ENCODE measurements at regions not wholly inside any gene's neighbourhood (a gene's known extent, or its start where the extent isn't known, plus 50 kb on each side); places are given as distances from the start of the nearest gene placed in this dataset.

DNA sequence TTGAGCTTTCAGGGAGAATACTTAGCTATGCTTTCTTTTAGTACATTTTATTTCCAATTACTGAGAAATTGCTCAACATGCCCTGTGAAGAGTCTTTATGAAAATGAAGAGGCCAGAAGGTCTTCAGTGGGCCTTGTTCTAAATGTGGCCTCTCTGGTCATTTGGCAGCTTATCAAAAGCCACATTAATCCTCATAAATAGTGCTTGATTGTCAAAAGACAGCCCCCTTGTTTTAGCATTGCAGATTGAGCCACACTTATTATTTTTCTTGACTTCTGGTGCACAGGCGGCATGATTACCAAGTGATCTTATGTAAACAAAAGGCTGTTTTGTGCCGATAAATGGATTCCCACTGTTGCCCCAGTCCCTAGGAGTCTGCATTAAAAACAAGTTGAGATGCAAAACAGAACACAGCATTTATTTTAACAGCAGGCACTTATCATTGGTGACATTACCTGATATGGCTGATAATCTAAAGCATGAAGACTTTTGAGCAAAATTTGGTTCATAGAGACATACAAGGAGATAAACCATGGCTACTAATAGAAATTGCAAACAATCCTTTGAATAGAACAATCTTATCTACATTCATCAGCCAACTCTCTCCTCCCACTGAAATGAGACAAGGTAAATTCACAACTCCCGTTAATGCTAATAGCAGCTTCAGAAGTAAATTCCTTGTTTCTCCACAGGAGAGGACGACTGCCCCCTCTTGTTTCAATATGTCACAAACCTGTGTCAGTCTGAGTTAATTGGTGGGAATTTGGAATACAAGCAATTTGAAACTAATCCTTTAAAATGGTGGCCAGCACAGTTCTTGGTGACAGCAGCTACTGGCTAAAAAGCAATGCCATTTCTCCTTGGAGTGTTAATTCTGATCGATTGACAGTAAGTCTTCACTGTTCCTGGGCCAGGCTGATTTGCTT, 194.3 kb downstream of the NSUN3 start:
- TF ChIP-seq ZNF24 (tag by site-specific recombination; IDR thresholded peaks at IDR 0.05): no peak
- TF ChIP-seq, protein P1, sequence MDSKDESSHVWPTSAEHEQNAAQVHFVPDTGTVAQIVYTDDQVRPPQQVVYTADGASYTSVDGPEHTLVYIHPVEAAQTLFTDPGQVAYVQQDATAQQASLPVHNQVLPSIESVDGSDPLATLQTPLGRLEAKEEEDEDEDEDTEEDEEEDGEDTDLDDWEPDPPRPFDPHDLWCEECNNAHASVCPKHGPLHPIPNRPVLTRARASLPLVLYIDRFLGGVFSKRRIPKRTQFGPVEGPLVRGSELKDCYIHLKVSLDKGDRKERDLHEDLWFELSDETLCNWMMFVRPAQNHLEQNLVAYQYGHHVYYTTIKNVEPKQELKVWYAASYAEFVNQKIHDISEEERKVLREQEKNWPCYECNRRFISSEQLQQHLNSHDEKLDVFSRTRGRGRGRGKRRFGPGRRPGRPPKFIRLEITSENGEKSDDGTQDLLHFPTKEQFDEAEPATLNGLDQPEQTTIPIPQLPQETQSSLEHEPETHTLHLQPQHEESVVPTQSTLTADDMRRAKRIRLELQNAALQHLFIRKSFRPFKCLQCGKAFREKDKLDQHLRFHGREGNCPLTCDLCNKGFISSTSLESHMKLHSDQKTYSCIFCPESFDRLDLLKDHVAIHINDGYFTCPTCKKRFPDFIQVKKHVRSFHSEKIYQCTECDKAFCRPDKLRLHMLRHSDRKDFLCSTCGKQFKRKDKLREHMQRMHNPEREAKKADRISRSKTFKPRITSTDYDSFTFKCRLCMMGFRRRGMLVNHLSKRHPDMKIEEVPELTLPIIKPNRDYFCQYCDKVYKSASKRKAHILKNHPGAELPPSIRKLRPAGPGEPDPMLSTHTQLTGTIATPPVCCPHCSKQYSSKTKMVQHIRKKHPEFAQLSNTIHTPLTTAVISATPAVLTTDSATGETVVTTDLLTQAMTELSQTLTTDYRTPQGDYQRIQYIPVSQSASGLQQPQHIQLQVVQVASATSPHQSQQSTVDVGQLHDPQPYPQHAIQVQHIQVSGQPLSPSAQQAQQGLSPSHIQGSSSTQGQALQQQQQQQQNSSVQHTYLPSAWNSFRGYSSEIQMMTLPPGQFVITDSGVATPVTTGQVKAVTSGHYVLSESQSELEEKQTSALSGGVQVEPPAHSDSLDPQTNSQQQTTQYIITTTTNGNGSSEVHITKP (tag by site-specific recombination; IDR thresholded peaks at IDR 0.05): no peak
- no peak for TF ChIP-seq ZNF596 (tag by site-specific recombination; IDR thresholded peaks at IDR 0.05)
- TF ChIP-seq, protein P2, sequence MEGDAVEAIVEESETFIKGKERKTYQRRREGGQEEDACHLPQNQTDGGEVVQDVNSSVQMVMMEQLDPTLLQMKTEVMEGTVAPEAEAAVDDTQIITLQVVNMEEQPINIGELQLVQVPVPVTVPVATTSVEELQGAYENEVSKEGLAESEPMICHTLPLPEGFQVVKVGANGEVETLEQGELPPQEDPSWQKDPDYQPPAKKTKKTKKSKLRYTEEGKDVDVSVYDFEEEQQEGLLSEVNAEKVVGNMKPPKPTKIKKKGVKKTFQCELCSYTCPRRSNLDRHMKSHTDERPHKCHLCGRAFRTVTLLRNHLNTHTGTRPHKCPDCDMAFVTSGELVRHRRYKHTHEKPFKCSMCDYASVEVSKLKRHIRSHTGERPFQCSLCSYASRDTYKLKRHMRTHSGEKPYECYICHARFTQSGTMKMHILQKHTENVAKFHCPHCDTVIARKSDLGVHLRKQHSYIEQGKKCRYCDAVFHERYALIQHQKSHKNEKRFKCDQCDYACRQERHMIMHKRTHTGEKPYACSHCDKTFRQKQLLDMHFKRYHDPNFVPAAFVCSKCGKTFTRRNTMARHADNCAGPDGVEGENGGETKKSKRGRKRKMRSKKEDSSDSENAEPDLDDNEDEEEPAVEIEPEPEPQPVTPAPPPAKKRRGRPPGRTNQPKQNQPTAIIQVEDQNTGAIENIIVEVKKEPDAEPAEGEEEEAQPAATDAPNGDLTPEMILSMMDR (tag by site-specific recombination; IDR thresholded peaks at IDR 0.05): no peak
- TF ChIP-seq ZNF777 (tag by site-specific recombination; IDR thresholded peaks at IDR 0.05; ENCODE audit: borderline replicate concordance): no peak
- TF ChIP-seq KLF9 (tag by site-specific recombination; IDR thresholded peaks at IDR 0.05; ENCODE audit: low read depth): no peak
- TF ChIP-seq, protein P3, sequence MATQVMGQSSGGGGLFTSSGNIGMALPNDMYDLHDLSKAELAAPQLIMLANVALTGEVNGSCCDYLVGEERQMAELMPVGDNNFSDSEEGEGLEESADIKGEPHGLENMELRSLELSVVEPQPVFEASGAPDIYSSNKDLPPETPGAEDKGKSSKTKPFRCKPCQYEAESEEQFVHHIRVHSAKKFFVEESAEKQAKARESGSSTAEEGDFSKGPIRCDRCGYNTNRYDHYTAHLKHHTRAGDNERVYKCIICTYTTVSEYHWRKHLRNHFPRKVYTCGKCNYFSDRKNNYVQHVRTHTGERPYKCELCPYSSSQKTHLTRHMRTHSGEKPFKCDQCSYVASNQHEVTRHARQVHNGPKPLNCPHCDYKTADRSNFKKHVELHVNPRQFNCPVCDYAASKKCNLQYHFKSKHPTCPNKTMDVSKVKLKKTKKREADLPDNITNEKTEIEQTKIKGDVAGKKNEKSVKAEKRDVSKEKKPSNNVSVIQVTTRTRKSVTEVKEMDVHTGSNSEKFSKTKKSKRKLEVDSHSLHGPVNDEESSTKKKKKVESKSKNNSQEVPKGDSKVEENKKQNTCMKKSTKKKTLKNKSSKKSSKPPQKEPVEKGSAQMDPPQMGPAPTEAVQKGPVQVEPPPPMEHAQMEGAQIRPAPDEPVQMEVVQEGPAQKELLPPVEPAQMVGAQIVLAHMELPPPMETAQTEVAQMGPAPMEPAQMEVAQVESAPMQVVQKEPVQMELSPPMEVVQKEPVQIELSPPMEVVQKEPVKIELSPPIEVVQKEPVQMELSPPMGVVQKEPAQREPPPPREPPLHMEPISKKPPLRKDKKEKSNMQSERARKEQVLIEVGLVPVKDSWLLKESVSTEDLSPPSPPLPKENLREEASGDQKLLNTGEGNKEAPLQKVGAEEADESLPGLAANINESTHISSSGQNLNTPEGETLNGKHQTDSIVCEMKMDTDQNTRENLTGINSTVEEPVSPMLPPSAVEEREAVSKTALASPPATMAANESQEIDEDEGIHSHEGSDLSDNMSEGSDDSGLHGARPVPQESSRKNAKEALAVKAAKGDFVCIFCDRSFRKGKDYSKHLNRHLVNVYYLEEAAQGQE (tag by site-specific recombination; IDR thresholded peaks at IDR 0.05): no peak
- no peak for TF ChIP-seq ZNF37A (tag by site-specific recombination; IDR thresholded peaks at IDR 0.05)
- TF ChIP-seq, protein P4, sequence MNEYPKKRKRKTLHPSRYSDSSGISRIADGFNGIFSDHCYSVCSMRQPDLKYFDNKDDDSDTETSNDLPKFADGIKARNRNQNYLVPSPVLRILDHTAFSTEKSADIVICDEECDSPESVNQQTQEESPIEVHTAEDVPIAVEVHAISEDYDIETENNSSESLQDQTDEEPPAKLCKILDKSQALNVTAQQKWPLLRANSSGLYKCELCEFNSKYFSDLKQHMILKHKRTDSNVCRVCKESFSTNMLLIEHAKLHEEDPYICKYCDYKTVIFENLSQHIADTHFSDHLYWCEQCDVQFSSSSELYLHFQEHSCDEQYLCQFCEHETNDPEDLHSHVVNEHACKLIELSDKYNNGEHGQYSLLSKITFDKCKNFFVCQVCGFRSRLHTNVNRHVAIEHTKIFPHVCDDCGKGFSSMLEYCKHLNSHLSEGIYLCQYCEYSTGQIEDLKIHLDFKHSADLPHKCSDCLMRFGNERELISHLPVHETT (tag by site-specific recombination; IDR thresholded peaks at IDR 0.05): no peak

All from HEK293 (cell line).